HepG2 (cell line): ENCODE measurements at regions not wholly inside any gene's neighbourhood (a gene's known extent, or its start where the extent isn't known, plus 50 kb on each side); places are given as distances from the start of the nearest gene placed in this dataset.

Experiments
- ATAC-seq: fragments of 200-7000 bp; cut with Tn5 transposase; 3 replicates; pipeline ENCODE4 v1.9.1; 2020; ENCODE audit warnings: mild to moderate bottlenecking, moderate library complexity
- BruUV-seq: library from RNA; stranded (reverse); fragments of 400-500 nt; replicated peaks from 2 replicates; lab custom pipeline; 2021; lab: Mats Ljungman, UMichigan
- CTCF ChIA-PET: fragments of 300-600 bp; formaldehyde crosslinking; extraction: SDS; loops from one replicate; lab custom pipeline; 2021; ENCODE audit warnings: low total read pairs, inconsistent platforms, low intra/inter-chr PET ratio; lab: Yijun Ruan, JAX
- POLR2A ChIA-PET: fragments of 350-600 bp; sonication (Branson Sonifier 250); formaldehyde crosslinking; loops from one replicate; lab custom pipeline; 2020; ENCODE audit warnings: antibody characterized with exemption, inconsistent platforms; lab: Yijun Ruan, JAX
- DNase-seq: peaks from one replicate; pipeline ENCODE4 v3.0.0-alpha.2; 2015; ENCODE audit warnings: low spot score
- FAIRE-seq: peaks from 3 replicates; lab custom pipeline; 2011; peaks lifted over from hg19 to GRCh38; lab: Jason Lieb, UNC
- H2AFZ ChIP-seq: one replicate; pipeline ENCODE4 v1.6.1; 2011; ENCODE audit warnings: low read length, inconsistent platforms
- H3K27ac ChIP-seq: fragments of 300-600 bp; 3 replicates; pipeline ENCODE4 v1.8.0; 2011; ENCODE audit warnings: mixed run types, mild to moderate bottlenecking, mixed read lengths, low read length, inconsistent platforms; ENCODE audit not compliant: insufficient read depth; ENCODE audit errors: extremely low read length
- H3K27me3 ChIP-seq, 2 experiments: fragments of 200-600 bp in 1 of 2; 2 replicates in 1 of 2; 3 replicates in 1 of 2; pipeline versions ENCODE4 v1.6.0 to v1.8.0; 2011; ENCODE audit warnings: low read length in 2 of 2, mild to moderate bottlenecking in 2 of 2, moderate library complexity in 2 of 2, inconsistent platforms in 1 of 2; ENCODE audit not compliant: insufficient read depth in 2 of 2, control insufficient read depth in 1 of 2
- H3K36me3 ChIP-seq, 2 experiments: fragments of 200-600 bp in 1 of 2; replicated peaks in 1 of 2; 2 replicates in 1 of 2; 3 replicates in 1 of 2; pipeline versions ENCODE4 v1.5.1 to v1.8.0; 2011; ENCODE audit warnings: low read length in 2 of 2, inconsistent platforms in 1 of 2; ENCODE audit not compliant: insufficient read depth in 2 of 2, control insufficient read depth in 1 of 2
- H3K4me1 ChIP-seq: 2 replicates; pipeline ENCODE4 v1.5.1; 2012; ENCODE audit warnings: low read length, inconsistent platforms; ENCODE audit not compliant: insufficient read depth
- H3K4me2 ChIP-seq: 2 replicates; pipeline ENCODE4 v1.6.0; 2011; ENCODE audit warnings: low read depth, low read length, inconsistent platforms
- H3K4me3 ChIP-seq, 3 experiments: fragments of 200-600 bp in 1 of 3; sonication (generic), shearing (Covaris generic) in 1 of 3; replicated peaks in 1 of 3; 2 replicates each; pipeline ENCODE4 v1.5.1; 2011 to 2016; ENCODE audit warnings: low read length in 3 of 3, inconsistent platforms in 2 of 3, low read depth in 2 of 3, mild to moderate bottlenecking in 2 of 3, control low read depth in 1 of 3, mixed read lengths in 1 of 3; ENCODE audit not compliant: insufficient read depth in 1 of 3
- H3K79me2 ChIP-seq: one replicate; pipeline ENCODE4 v1.6.1; 2011; ENCODE audit warnings: low read length, inconsistent platforms; ENCODE audit not compliant: insufficient read depth
- H3K9ac ChIP-seq: 2 replicates; pipeline ENCODE4 v1.6.0; 2011; ENCODE audit warnings: mild to moderate bottlenecking, low read depth, low read length, inconsistent platforms; ENCODE audit not compliant: insufficient read depth
- H3K9me3 ChIP-seq: 2 replicates; pipeline ENCODE4 v1.5.1; 2012; ENCODE audit warnings: mild to moderate bottlenecking, low read length
- H4K20me1 ChIP-seq: 2 replicates; pipeline ENCODE4 v1.6.0; 2011; ENCODE audit warnings: inconsistent platforms, mild to moderate bottlenecking, low read length, moderate library complexity; ENCODE audit not compliant: insufficient read depth
- CREBL2 ChIP-seq: sonication (generic); formaldehyde crosslinking; IDR thresholded peaks from 2 replicates; pipeline ENCODE4 v1.8.1; 2023; ENCODE audit warnings: missing genetic modification reagents, mild to moderate bottlenecking, borderline replicate concordance
- KDM6A ChIP-seq: IDR thresholded peaks from 2 replicates; pipeline ENCODE4 v1.6.1; 2016; ENCODE audit warnings: low read depth
- MXD3 ChIP-seq: IDR thresholded peaks from 2 replicates; pipeline ENCODE4 v1.6.1; 2016; ENCODE audit warnings: mild to moderate bottlenecking, missing biosample characterization, missing genetic modification reagents
- RARG ChIP-seq: sonication (generic); formaldehyde crosslinking; IDR thresholded peaks from 2 replicates; pipeline ENCODE4 v1.4.0; 2020; ENCODE audit warnings: low read depth, mild to moderate bottlenecking, missing genetic modification reagents
- SMAD9 ChIP-seq: sonication (generic); formaldehyde crosslinking; IDR thresholded peaks from 2 replicates; pipeline ENCODE4 v1.5.1; 2020; ENCODE audit warnings: mild to moderate bottlenecking, missing genetic modification reagents
- ZFP36 ChIP-seq: fragments of 150-350 bp; IDR thresholded peaks from 2 replicates; pipeline ENCODE4 v1.6.1; 2018; ENCODE audit warnings: borderline replicate concordance, low read length, low read depth; ENCODE audit not compliant: partially characterized antibody
- ZMYM4 ChIP-seq: sonication (generic); formaldehyde crosslinking; IDR thresholded peaks from 2 replicates; pipeline ENCODE4 v1.8.1; 2023; ENCODE audit warnings: mild to moderate bottlenecking, missing genetic modification reagents
- ZNF646 ChIP-seq: sonication (generic); formaldehyde crosslinking; IDR thresholded peaks from 2 replicates; pipeline ENCODE4 v1.9.0; 2021; ENCODE audit warnings: mild to moderate bottlenecking, missing genetic modification reagents
- WGBS: methylation state at CpG from one replicate; pipeline ENCODE4 v1.1.6; 2017; ENCODE audit warnings: low lambda C conversion rate; 5-methylcytosine and 5-hydroxymethylcytosine counted together
- in situ Hi-C: cut with HindIII; loops from 2 replicates; pipeline ENCODE4 v1.10.0; 2017; ENCODE audit warnings: low pct_unique_long_range_greater_than_20kb; ENCODE audit not compliant: extremely low pct_ligation_motif_present
- intact Hi-C: fragments of 100-400 bp; cut with micrococcal nuclease; formaldehyde crosslinking; loops from one replicate; pipeline ENCODE4 v1.10.0; 2022; ENCODE audit not compliant: unreplicated experiment

GRCh38 chr6:90790696-90791095, 203.8 kb upstream of the MAP3K7 start (continued):
- TF ChIP-seq ZNF646 (CRISPR knock-in tag) (no peak), MXD3 (CRISPR knock-in tag) (no peak), ZMYM4 (CRISPR knock-in tag) (no peak), ZFP36 (no peak), CREBL2 (CRISPR knock-in tag) (no peak), RARG (no peak)

- Histone ChIP-seq H2AFZ (no peak overlapping the region), H3K36me3 (no peaks in the 10 kb centered on the region), H3K9ac (no peak overlapping the region), H3K27me3 (no peaks in the 10 kb centered on the region), H4K20me1 (no peaks in the 10 kb centered on the region), H3K27ac (no peak overlapping the region), H3K4me2 (no peak overlapping the region), H3K4me1 (no peaks in the 10 kb centered on the region), H3K79me2 (no peaks in the 10 kb centered on the region), H3K4me3 (no peak overlapping the region), H3K9me3 (no peaks in the 10 kb centered on the region)
- DNase-seq (no peak), FAIRE-seq (no peak), ATAC-seq (no peak)
- in situ Hi-C loops, result no loop called here
- BruUV-seq, result no TSS peak
- ChIA-PET POLR2A (no interaction called here), CTCF (no interaction called here)
- intact Hi-C loops, result no loop called here
- 37% methylated on average over 7 of the region's 7 CpGs for WGBS
- TF ChIP-seq KDM6A (CRISPR knock-in tag), result no peak
- no peak for TF ChIP-seq SMAD9 (CRISPR knock-in tag)
These were observed 203.2 kb upstream of the MAP3K7 start for GRCh38 chr6:90790058-90790457.
